Keratinocyte (primary cell): ENCODE measurements at regions not wholly inside any gene's neighbourhood (a gene's known extent, or its start where the extent isn't known, plus 50 kb on each side); places are given as distances from the start of the nearest gene placed in this dataset.

Experiments used
- DNase-seq: peaks from one replicate; pipeline ENCODE4 v3.0.0-alpha.2; 2011; ENCODE audit warnings: low read depth, missing footprints, low spot score
- FAIRE-seq: peaks from 2 replicates; lab custom pipeline; 2011; peaks lifted over from hg19 to GRCh38; lab: Jason Lieb, UNC
- H2AFZ ChIP-seq: 2 replicates; pipeline ENCODE4 v1.6.0; 2012; ENCODE audit warnings: low read length, control low read depth, inconsistent platforms; ENCODE audit not compliant: control insufficient read depth
- H3K27ac ChIP-seq: 2 replicates; pipeline ENCODE4 v1.5.1; 2011; ENCODE audit warnings: low read length; ENCODE audit not compliant: control insufficient read depth, insufficient read depth
- H3K27me3 ChIP-seq: 3 replicates; pipeline ENCODE4 v1.6.0; 2011; ENCODE audit warnings: low read length; ENCODE audit not compliant: control insufficient read depth, insufficient read depth; ENCODE audit errors: extremely low read depth
- H3K36me3 ChIP-seq, 2 experiments: 2 replicates in 1 of 2; 3 replicates in 1 of 2; pipeline ENCODE4 v1.5.1; 2011; ENCODE audit warnings: low read length in 2 of 2, mild to moderate bottlenecking in 1 of 2; ENCODE audit not compliant: control insufficient read depth in 2 of 2, insufficient read depth in 2 of 2; ENCODE audit errors: extremely low read depth in 1 of 2
- H3K4me1 ChIP-seq: 3 replicates; pipeline ENCODE4 v1.5.1; 2011; ENCODE audit warnings: low read length; ENCODE audit not compliant: control insufficient read depth, insufficient read depth; ENCODE audit errors: extremely low read depth
- H3K4me2 ChIP-seq: 3 replicates; pipeline ENCODE4 v1.6.0; 2011; ENCODE audit warnings: low read depth, low read length; ENCODE audit not compliant: control insufficient read depth, insufficient read depth; ENCODE audit errors: extremely low read depth
- H3K4me3 ChIP-seq, 3 experiments: fragments of 200-600 bp in 1 of 3; sonication (generic) in 1 of 3; 2 replicates in 2 of 3; 3 replicates in 1 of 3; pipeline ENCODE4 v1.5.1; 2011 to 2016; ENCODE audit warnings: low read length in 3 of 3, mild to moderate bottlenecking in 3 of 3, control low read depth in 2 of 3, inconsistent platforms in 1 of 3, low read depth in 1 of 3, mixed read lengths in 1 of 3, mixed run types in 1 of 3, moderate library complexity in 1 of 3; ENCODE audit not compliant: control insufficient read depth in 2 of 3, insufficient read depth in 2 of 3; ENCODE audit errors: extremely low read depth in 1 of 3
- H3K79me2 ChIP-seq: 2 replicates; pipeline ENCODE4 v1.6.0; 2012; ENCODE audit warnings: low read length; ENCODE audit not compliant: control insufficient read depth, insufficient read depth
- H3K9ac ChIP-seq: 3 replicates; pipeline ENCODE4 v1.6.0; 2011; ENCODE audit warnings: low read length; ENCODE audit not compliant: control insufficient read depth, insufficient read depth; ENCODE audit errors: extremely low read depth
- H3K9me1 ChIP-seq: 3 replicates; pipeline ENCODE4 v1.6.0; 2011; ENCODE audit warnings: low read length; ENCODE audit not compliant: control insufficient read depth, insufficient read depth; ENCODE audit errors: extremely low read depth
- H3K9me3 ChIP-seq: 2 replicates; pipeline ENCODE4 v1.5.1; 2012; ENCODE audit warnings: low read depth, low read length; ENCODE audit not compliant: control insufficient read depth
- H4K20me1 ChIP-seq: 3 replicates; pipeline ENCODE4 v1.6.0; 2011; ENCODE audit warnings: low read length; ENCODE audit not compliant: control insufficient read depth, insufficient read depth; ENCODE audit errors: extremely low read depth
- CTCF ChIP-seq, 3 experiments: IDR thresholded peaks in 1 of 3; conservative IDR thresholded peaks in 1 of 3; optimal IDR thresholded peaks in 1 of 3; 2 replicates in 2 of 3; 3 replicates in 1 of 3; pipeline versions ENCODE3 to v1.5.1; 2011; ENCODE audit warnings: low read length in 3 of 3, mild to moderate bottlenecking in 3 of 3, moderate library complexity in 2 of 3, control low read depth in 1 of 3, inconsistent platforms in 1 of 3; ENCODE audit not compliant: insufficient read depth in 2 of 3; ENCODE audit errors: extremely low read depth in 1 of 3
- EZH2 ChIP-seq: IDR thresholded peaks from one replicate; pipeline ENCODE4 v1.6.1; 2012; ENCODE audit warnings: inconsistent platforms, mild to moderate bottlenecking, low read length, moderate library complexity
- dilution Hi-C: fragments of 300-500 bp; cut with MboI; formaldehyde crosslinking; loops from one replicate; pipeline ENCODE4 v1.7.0; 2020; ENCODE audit warnings: low sequenced_read_pairs; ENCODE audit not compliant: extremely low pct_ligation_motif_present

- H2AFZ ChIP-seq = no peak overlapping the region
- no peaks in the 10 kb centered on the region for H3K9me1 ChIP-seq
- FAIRE-seq = no peak
- TF ChIP-seq EZH2 (no peak), CTCF (optimal IDR thresholded peaks at IDR 0.05 in 1 of 3, IDR thresholded peaks at IDR 0.05 in 1 of 3, conservative IDR thresholded peaks at IDR 0.05 in 1 of 3; ENCODE audit: extremely low read depth in 1 of 3, insufficient read depth in 2 of 3, low read length in 3 of 3) (no peak)
- H3K4me1 ChIP-seq = no peaks in the 10 kb centered on the region
- no peak overlapping the region for H3K9ac ChIP-seq
- dilution Hi-C loops = no loop called here
- no peak overlapping the region for H3K4me2 ChIP-seq
- H3K4me3 ChIP-seq = no peak overlapping the region
- H3K9me3 ChIP-seq = no peaks in the 10 kb centered on the region
- no peaks in the 10 kb centered on the region for H3K36me3 ChIP-seq
- no peak for DNase-seq
- no peaks in the 10 kb centered on the region for H3K79me2 ChIP-seq
- no peaks in the 10 kb centered on the region for H3K27me3 ChIP-seq
- H4K20me1 ChIP-seq = no peaks in the 10 kb centered on the region
- H3K27ac ChIP-seq = no peak overlapping the region
These were observed 516.4 kb upstream of the SPRY2 start for GRCh38 chr13:80857321-80857720.

GRCh38 chr13:80850771-80851170 lies 509.8 kb upstream of the SPRY2 start:
- no peak overlapping the region for H2AFZ ChIP-seq
- no peaks in the 10 kb centered on the region for H3K79me2 ChIP-seq
- no peak overlapping the region for H3K9ac ChIP-seq
- no peaks in the 10 kb centered on the region for H4K20me1 ChIP-seq
- H3K4me3 ChIP-seq = no peak overlapping the region
- no peaks in the 10 kb centered on the region for H3K36me3 ChIP-seq
- no peaks in the 10 kb centered on the region for H3K9me1 ChIP-seq
- FAIRE-seq (no peak), DNase-seq (no peak)
- TF ChIP-seq CTCF (optimal IDR thresholded peaks at IDR 0.05 in 1 of 3, IDR thresholded peaks at IDR 0.05 in 1 of 3, conservative IDR thresholded peaks at IDR 0.05 in 1 of 3; ENCODE audit: extremely low read depth in 1 of 3, insufficient read depth in 2 of 3, low read length in 3 of 3) = no peak
- no peak for TF ChIP-seq EZH2
- dilution Hi-C loops = no loop called here
- no peaks in the 10 kb centered on the region for H3K9me3 ChIP-seq
- H3K27me3 ChIP-seq = no peaks in the 10 kb centered on the region
- H3K27ac ChIP-seq = no peak overlapping the region
- H3K4me2 ChIP-seq = no peak overlapping the region
- H3K4me1 ChIP-seq = no peaks in the 10 kb centered on the region
